ENCODE measurements at regions not wholly inside any gene's neighbourhood (a gene's known extent, or its start where the extent isn't known, plus 50 kb on each side); places are given as distances from the start of the nearest gene placed in this dataset.
A peak's percentile ranks its signal among the peaks of the same experiment; 100 is the strongest.

GRCh38 chr4:175048906-175049305 lies 130.7 kb downstream of the ADAM29 start:
- no peak for TF ChIP-seq CTCF (IDR thresholded peaks at IDR 0.05; ENCODE audit: low read depth, low read length)
- no peaks in the 10 kb centered on the region for H3K27me3 ChIP-seq
- H3K4me1 ChIP-seq (ENCODE audit: low read depth) = no peaks in the 10 kb centered on the region
- H3K36me3 ChIP-seq = no peaks in the 10 kb centered on the region
- DNase-seq (ENCODE audit: low read depth in 1 of 2, low spot score in 1 of 2) = no peak
- no peak overlapping the region for H3K27ac ChIP-seq
- no peak overlapping the region for H3K4me3 ChIP-seq
- H3K9me3 ChIP-seq (ENCODE audit: low read depth) = no peaks in the 10 kb centered on the region

- Histone ChIP-seq H3K27ac (no peak overlapping the region), H3K4me3 (no peak overlapping the region), H3K27me3 (no peaks in the 10 kb centered on the region), H3K4me1 (ENCODE audit: low read depth) (no peaks in the 10 kb centered on the region), H3K9me3 (ENCODE audit: low read depth) (no peaks in the 10 kb centered on the region), H3K36me3 (no peaks in the 10 kb centered on the region)
- no peak for TF ChIP-seq CTCF (IDR thresholded peaks at IDR 0.05; ENCODE audit: low read depth, low read length)
- DNase-seq (ENCODE audit: low read depth in 1 of 2, low spot score in 1 of 2) = no peak
These were observed 133.8 kb downstream of the ADAM29 start for GRCh38 chr4:175051974-175052373.

GRCh38 chr4:175054980-175055379 lies 136.8 kb downstream of the ADAM29 start:
- H3K9me3 ChIP-seq (ENCODE audit: low read depth) = no peaks in the 10 kb centered on the region
- DNase-seq (ENCODE audit: low read depth in 1 of 2, low spot score in 1 of 2) = peak in 1 of 2 donors; percentile 5
- no peaks in the 10 kb centered on the region for H3K36me3 ChIP-seq
- no peak overlapping the region for H3K4me3 ChIP-seq
- no peak overlapping the region for H3K27ac ChIP-seq
- no peaks in the 10 kb centered on the region for H3K27me3 ChIP-seq
- no peak for TF ChIP-seq CTCF (IDR thresholded peaks at IDR 0.05; ENCODE audit: low read depth, low read length)
- H3K4me1 ChIP-seq (ENCODE audit: low read depth) = no peaks in the 10 kb centered on the region

- no peak overlapping the region for H3K4me3 ChIP-seq
- TF ChIP-seq CTCF (IDR thresholded peaks at IDR 0.05; ENCODE audit: low read depth, low read length) = no peak
- no peak for DNase-seq (ENCODE audit: low read depth in 1 of 2, low spot score in 1 of 2)
These were observed 144.0 kb downstream of the ADAM29 start for GRCh38 chr4:175062183-175062592.

GRCh38 chr4:175065228-175065627 lies 147.1 kb downstream of the ADAM29 start:
- H3K4me3 ChIP-seq = no peak overlapping the region
- no peaks in the 10 kb centered on the region for H3K27me3 ChIP-seq
- no peak overlapping the region for H3K27ac ChIP-seq
- no peaks in the 10 kb centered on the region for H3K9me3 ChIP-seq (ENCODE audit: low read depth)
- no peak for TF ChIP-seq CTCF (IDR thresholded peaks at IDR 0.05; ENCODE audit: low read depth, low read length)
- no peak for DNase-seq (ENCODE audit: low read depth in 1 of 2, low spot score in 1 of 2)
- no peaks in the 10 kb centered on the region for H3K36me3 ChIP-seq
- H3K4me1 ChIP-seq (ENCODE audit: low read depth) = no peaks in the 10 kb centered on the region

More at GRCh38 chr4:175062183-175062592, 144.0 kb downstream of the ADAM29 start:
- Histone ChIP-seq H3K27ac (no peak overlapping the region), H3K27me3 (no peaks in the 10 kb centered on the region), H3K36me3 (no peaks in the 10 kb centered on the region), H3K9me3 (ENCODE audit: low read depth) (no peaks in the 10 kb centered on the region), H3K4me1 (ENCODE audit: low read depth) (no peaks in the 10 kb centered on the region)
